ENCODE measurements at regions not wholly inside any gene's neighbourhood (a gene's known extent, or its start where the extent isn't known, plus 50 kb on each side); places are given as distances from the start of the nearest gene placed in this dataset.

DNA sequence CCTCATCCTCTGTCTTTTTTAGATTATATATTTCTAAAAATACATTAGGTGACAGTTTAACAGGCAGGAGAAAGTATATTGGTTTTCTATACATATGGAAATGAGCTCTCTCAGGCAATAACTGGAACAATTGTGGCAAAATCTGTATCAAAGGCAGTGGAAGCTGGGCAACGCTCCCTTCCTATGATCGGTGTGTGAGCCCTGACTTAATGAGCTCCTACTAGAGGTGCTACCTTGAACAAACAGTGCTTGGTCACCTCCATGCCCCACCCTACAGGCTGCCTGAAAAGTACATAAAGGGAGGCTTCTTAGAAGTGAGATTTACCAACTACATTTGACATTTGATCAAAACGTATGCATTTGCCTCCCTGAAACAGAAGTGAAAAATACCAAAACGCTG lies 185.3 kb downstream of the EFNB2 start:
- no peak for DNase-seq (ENCODE audit: low read depth, low spot score)
- TF ChIP-seq, protein P1, sequence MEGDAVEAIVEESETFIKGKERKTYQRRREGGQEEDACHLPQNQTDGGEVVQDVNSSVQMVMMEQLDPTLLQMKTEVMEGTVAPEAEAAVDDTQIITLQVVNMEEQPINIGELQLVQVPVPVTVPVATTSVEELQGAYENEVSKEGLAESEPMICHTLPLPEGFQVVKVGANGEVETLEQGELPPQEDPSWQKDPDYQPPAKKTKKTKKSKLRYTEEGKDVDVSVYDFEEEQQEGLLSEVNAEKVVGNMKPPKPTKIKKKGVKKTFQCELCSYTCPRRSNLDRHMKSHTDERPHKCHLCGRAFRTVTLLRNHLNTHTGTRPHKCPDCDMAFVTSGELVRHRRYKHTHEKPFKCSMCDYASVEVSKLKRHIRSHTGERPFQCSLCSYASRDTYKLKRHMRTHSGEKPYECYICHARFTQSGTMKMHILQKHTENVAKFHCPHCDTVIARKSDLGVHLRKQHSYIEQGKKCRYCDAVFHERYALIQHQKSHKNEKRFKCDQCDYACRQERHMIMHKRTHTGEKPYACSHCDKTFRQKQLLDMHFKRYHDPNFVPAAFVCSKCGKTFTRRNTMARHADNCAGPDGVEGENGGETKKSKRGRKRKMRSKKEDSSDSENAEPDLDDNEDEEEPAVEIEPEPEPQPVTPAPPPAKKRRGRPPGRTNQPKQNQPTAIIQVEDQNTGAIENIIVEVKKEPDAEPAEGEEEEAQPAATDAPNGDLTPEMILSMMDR (IDR thresholded peaks at IDR 0.05; ENCODE audit: low read depth, low read length) = no peak
- no peak overlapping the region for H3K4me3 ChIP-seq (ENCODE audit: low read depth, low read length)
- in situ Hi-C loops (cut with HindIII; ENCODE audit: low sequenced_read_pairs) = no loop called here

DNA sequence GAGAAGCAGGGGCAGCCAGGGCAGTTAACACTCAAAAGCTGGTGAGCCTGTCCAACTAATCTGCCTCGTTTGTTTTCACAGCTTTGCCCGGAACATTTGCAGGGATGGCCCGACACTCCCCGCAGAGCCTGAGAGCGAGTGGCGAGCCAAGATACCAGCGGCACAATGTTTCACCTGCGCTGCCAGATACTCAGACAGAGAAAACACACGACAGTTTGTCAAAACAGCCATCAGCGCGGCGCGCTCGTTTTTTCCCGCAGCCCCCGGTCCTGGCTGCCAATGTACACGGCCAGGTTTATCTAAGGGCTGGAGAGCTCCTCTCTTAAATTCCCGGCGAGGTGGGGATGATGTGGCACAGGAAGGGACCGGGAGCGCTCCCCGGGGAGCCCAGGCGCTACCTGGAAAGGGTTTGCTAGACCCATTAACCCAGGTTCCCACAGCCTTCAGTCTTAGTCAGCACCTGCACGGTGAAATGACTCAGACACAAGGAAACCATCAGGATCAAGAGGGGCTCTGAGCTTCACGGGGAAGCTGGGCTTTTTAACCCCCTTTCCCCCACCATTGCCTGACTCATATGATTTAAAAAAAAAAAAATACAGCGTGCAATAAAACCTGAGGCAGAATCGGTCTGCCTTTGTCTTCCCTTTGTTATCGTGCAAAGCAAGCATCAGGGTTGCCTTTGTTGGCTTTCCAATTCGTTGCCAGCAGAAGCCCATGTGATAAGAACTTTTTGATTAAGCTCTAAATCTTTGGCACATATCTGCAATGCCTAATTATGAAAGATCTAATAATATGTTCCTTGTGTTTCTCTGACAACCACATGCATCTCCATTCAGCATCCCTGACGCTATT lies 186.2 kb downstream of the EFNB2 start:
- TF ChIP-seq, protein P1 (IDR thresholded peaks at IDR 0.05; ENCODE audit: low read depth, low read length) = no peak
- in situ Hi-C loops (cut with HindIII; ENCODE audit: low sequenced_read_pairs) = no loop called here
- peak; percentile 77 for DNase-seq (ENCODE audit: low read depth, low spot score)
- H3K4me3 ChIP-seq (ENCODE audit: low read depth, low read length) = peak overlapping the region; percentile 29

DNA sequence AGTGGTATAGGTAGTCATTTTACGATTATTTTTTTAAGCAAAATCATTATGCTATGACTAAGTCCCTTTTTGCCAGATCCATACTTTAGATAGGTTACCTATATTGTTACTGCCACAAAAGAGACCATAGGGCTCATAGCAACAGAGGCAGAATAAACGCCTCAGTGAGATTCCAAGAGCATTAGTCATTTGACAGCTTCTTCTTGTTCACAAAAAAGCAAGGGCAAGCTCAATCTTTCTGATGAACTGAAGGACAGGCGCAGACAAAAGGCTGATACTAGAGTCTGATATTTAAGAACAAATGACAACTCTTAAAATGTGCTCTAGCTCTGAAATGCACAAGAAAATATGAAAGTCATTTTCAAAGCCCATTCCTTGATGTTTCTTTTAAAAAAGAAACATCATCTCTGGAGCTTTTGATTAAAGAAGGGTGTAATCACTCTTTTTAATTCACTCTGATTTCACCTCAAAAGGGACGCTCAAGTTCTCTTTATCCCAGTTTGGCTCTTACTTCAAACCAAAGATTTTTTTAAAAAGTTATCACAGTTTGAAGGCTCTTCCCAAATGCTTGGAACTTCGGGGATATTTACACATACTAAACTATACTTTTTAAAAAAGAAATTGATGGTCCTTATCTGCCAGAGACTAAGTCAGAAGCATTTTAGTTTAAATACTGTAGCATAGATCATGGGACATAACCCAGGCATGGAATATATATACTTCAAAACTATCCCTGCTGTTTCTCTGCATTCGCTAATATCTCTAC lies 187.2 kb downstream of the EFNB2 start:
- in situ Hi-C loops (cut with HindIII; ENCODE audit: low sequenced_read_pairs) = no loop called here
- H3K4me3 ChIP-seq (ENCODE audit: low read depth, low read length) = no peak overlapping the region
- TF ChIP-seq, protein P1 (IDR thresholded peaks at IDR 0.05; ENCODE audit: low read depth, low read length) = no peak
- DNase-seq (ENCODE audit: low read depth, low spot score) = peak; percentile 74

DNA sequence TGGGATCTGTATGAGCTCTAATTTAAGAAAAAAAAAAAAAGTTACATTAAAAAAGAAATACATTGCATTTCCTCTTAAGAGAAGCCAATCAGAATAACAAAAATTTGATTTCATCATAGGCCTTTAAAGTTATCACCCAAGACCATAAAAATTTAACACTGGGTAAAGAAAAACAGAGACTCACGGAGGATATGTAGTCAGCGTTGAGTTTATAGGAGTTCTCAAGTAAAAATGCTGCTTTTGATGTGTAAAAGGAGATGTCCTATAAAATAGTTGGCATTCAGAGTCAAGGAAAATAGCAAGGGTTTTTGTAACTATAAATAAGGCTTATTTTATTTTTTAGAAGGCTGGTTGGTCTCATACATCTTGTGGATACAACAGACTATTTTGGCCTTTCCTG lies 191.1 kb downstream of the EFNB2 start:
- H3K4me3 ChIP-seq (ENCODE audit: low read depth, low read length) = no peak overlapping the region
- in situ Hi-C loops (cut with HindIII; ENCODE audit: low sequenced_read_pairs) = no loop called here
- TF ChIP-seq, protein P1 (IDR thresholded peaks at IDR 0.05; ENCODE audit: low read depth, low read length) = no peak
- DNase-seq (ENCODE audit: low read depth, low spot score) = no peak

DNA sequence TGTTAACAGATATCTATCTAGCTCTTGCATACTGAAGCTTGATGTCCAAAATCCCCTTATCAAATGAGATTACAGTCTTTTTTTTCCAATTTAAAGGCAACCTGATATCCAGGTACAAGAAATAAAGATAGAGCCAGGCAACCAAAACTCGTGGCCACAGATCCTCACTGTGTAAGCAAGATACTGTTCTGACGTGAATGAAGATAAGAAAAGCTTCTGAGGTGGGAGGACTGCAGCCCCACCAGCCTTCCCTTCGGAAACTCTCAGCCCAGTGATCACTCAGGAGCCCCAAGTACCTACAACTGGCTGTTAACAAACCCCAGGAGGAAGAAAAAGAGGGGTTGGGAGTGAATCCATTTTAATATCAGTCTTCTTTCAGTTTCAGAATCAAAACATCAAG lies 191.6 kb downstream of the EFNB2 start:
- no peak for DNase-seq (ENCODE audit: low read depth, low spot score)
- TF ChIP-seq, protein P1 (IDR thresholded peaks at IDR 0.05; ENCODE audit: low read depth, low read length) = no peak
- in situ Hi-C loops (cut with HindIII; ENCODE audit: low sequenced_read_pairs) = no loop called here
- H3K4me3 ChIP-seq (ENCODE audit: low read depth, low read length) = no peak overlapping the region

DNA sequence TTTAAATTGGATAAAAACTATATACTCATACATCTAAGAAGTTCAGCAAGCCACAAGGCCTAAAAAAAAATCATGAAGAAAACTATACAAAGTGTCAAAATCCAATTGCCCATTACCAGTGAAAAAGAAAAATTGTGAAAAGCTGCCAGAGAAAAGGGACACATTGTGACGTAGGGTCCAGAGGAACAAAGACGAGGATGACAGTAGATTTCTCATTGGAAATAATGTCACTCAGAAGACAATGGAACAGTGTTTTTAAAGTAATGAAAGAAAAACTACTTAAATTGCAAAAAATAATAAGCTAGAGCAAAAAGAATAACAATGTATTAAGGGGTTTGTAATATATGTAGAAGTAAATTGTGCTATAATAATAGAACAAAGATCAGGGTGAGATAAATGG lies 195.2 kb downstream of the EFNB2 start:
- no peak overlapping the region for H3K4me3 ChIP-seq (ENCODE audit: low read depth, low read length)
- TF ChIP-seq, protein P1 (IDR thresholded peaks at IDR 0.05; ENCODE audit: low read depth, low read length) = no peak
- DNase-seq (ENCODE audit: low read depth, low spot score) = no peak
- in situ Hi-C loops (cut with HindIII; ENCODE audit: low sequenced_read_pairs) = no loop called here

All from astrocyte of the spinal cord (primary cell).